Activated naive CD4-positive, alpha-beta T cell treated with anti-CD3 and anti-CD28 coated beads for 36 hours (primary cell): ENCODE measurements at regions not wholly inside any gene's neighbourhood (a gene's known extent, or its start where the extent isn't known, plus 50 kb on each side); places are given as distances from the start of the nearest gene placed in this dataset.

ENCODE experiments used
- CTCF ChIA-PET: fragments of 350-600 bp; sonication (Branson Sonifier 250); formaldehyde crosslinking; loops from one replicate; lab custom pipeline; 2021; ENCODE audit warnings: antibody characterized with exemption; lab: Charles Lee
- DNase-seq: peaks from one replicate; pipeline ENCODE4 v3.0.0-alpha.2; 2020
- H3K27ac Mint-ChIP-seq: one replicate; pipeline ENCODE4 v1.8.0; 2021; ENCODE audit warnings: mild to moderate bottlenecking, mixed read lengths
- H3K27me3 Mint-ChIP-seq: one replicate; pipeline ENCODE4 v1.8.0; 2021; ENCODE audit warnings: low read depth, mixed read lengths
- H3K36me3 Mint-ChIP-seq: one replicate; pipeline ENCODE4 v1.8.0; 2021; ENCODE audit warnings: low read depth, mixed read lengths
- H3K4me1 Mint-ChIP-seq: one replicate; pipeline ENCODE4 v1.8.0; 2021; ENCODE audit warnings: low read depth, mixed read lengths
- H3K4me3 Mint-ChIP-seq: one replicate; pipeline ENCODE4 v1.8.0; 2021; ENCODE audit warnings: mild to moderate bottlenecking, moderate library complexity, mixed read lengths
- H3K9me3 Mint-ChIP-seq: one replicate; pipeline ENCODE4 v1.8.0; 2021; ENCODE audit warnings: mixed read lengths
- intact Hi-C: fragments of 100-400 bp; cut with micrococcal nuclease; formaldehyde crosslinking; loops from one replicate; pipeline ENCODE4 v1.15.1; 2023

- CTCF ChIA-PET = interaction anchor here (0.7 kb wide), 1 partner anchor 27 kb away, joined by 3 read pairs; no protein-coding TSS in a partner anchor
- intact Hi-C loops = no loop called here
- no peak for DNase-seq
- Mint-ChIP-seq H3K36me3 (no peaks in the 10 kb centered on the region), H3K9me3 (no peaks in the 10 kb centered on the region), H3K27me3 (no peaks in the 10 kb centered on the region), H3K27ac (no peak overlapping the region), H3K4me3 (no peak overlapping the region), H3K4me1 (no peaks in the 10 kb centered on the region)
Measured at GRCh38 chr2:59947917-59948541, 605.4 kb downstream of the BCL11A start.

DNA sequence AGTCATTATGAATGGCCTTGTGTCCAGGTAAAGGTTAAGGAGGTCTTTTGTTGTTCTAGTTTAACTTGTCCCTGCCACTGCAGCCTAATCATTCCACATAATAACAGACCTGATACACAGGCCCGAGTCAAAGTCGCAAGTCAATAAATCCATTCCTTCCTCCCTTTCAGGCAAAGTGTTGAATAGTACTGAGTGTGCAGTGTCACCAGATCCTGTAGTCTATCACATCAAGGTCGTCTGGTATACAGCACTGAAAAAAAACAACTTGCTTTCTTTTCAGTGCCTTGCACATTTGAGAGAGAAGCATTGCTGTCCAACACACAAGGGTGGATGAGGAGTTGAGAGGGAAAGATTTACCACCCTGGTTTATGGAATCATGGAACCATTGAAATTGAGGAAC, 606.2 kb downstream of the BCL11A start:
- CTCF ChIA-PET = no interaction called here
- Mint-ChIP-seq H3K4me1 (no peaks in the 10 kb centered on the region), H3K36me3 (no peaks in the 10 kb centered on the region), H3K27me3 (no peaks in the 10 kb centered on the region), H3K4me3 (no peak overlapping the region), H3K9me3 (no peaks in the 10 kb centered on the region), H3K27ac (no peak overlapping the region)
- intact Hi-C loops = no loop called here
- DNase-seq = no peak

- Mint-ChIP-seq H3K36me3 (no peaks in the 10 kb centered on the region), H3K4me1 (no peaks in the 10 kb centered on the region), H3K27ac (no peak overlapping the region), H3K9me3 (no peaks in the 10 kb centered on the region), H3K27me3 (no peaks in the 10 kb centered on the region), H3K4me3 (no peak overlapping the region)
- CTCF ChIA-PET = no interaction called here
- intact Hi-C loops = no loop called here
- no peak for DNase-seq
Measured at GRCh38 chr2:59939236-59939635, 614.2 kb downstream of the BCL11A start.

GRCh38 chr2:59938181-59938580, 615.3 kb downstream of the BCL11A start:
- no peaks in the 10 kb centered on the region for H3K4me1 Mint-ChIP-seq
- CTCF ChIA-PET = interaction anchor here (0.7 kb wide), 2 partner anchors 12 to 204 kb away, joined by 3 to 5 read pairs; no protein-coding TSS in a partner anchor
- H3K9me3 Mint-ChIP-seq = no peaks in the 10 kb centered on the region
- H3K27ac Mint-ChIP-seq = no peak overlapping the region
- DNase-seq = no peak
- H3K27me3 Mint-ChIP-seq = no peaks in the 10 kb centered on the region
- intact Hi-C loops = no loop called here
- no peak overlapping the region for H3K4me3 Mint-ChIP-seq
- no peaks in the 10 kb centered on the region for H3K36me3 Mint-ChIP-seq

GRCh38 chr2:59936048-59936447, 617.4 kb downstream of the BCL11A start:
- no peaks in the 10 kb centered on the region for H3K9me3 Mint-ChIP-seq

GRCh38 chr2:59935005-59935404, 618.4 kb downstream of the BCL11A start:
- H3K36me3 Mint-ChIP-seq = no peaks in the 10 kb centered on the region
- no peaks in the 10 kb centered on the region for H3K4me1 Mint-ChIP-seq
- no peak overlapping the region for H3K27ac Mint-ChIP-seq
- CTCF ChIA-PET = no interaction called here
- H3K9me3 Mint-ChIP-seq = no peaks in the 10 kb centered on the region
- H3K27me3 Mint-ChIP-seq = no peaks in the 10 kb centered on the region
- no peak for DNase-seq
- H3K4me3 Mint-ChIP-seq = no peak overlapping the region
- intact Hi-C loops = no loop called here

More at GRCh38 chr2:59936048-59936447, 617.4 kb downstream of the BCL11A start:
- H3K4me1 Mint-ChIP-seq = no peaks in the 10 kb centered on the region
- H3K4me3 Mint-ChIP-seq = no peak overlapping the region
- no peaks in the 10 kb centered on the region for H3K36me3 Mint-ChIP-seq
- CTCF ChIA-PET = no interaction called here
- no peaks in the 10 kb centered on the region for H3K27me3 Mint-ChIP-seq
- H3K27ac Mint-ChIP-seq = no peak overlapping the region
- DNase-seq = no peak
- intact Hi-C loops = no loop called here

- Mint-ChIP-seq H3K36me3 (no peaks in the 10 kb centered on the region), H3K4me1 (no peaks in the 10 kb centered on the region), H3K27ac (no peak overlapping the region), H3K4me3 (no peak overlapping the region), H3K27me3 (no peaks in the 10 kb centered on the region), H3K9me3 (no peaks in the 10 kb centered on the region)
- intact Hi-C loops = no loop called here
- DNase-seq = no peak
- CTCF ChIA-PET = no interaction called here
Measured at GRCh38 chr2:59933948-59934347, 619.5 kb downstream of the BCL11A start.

DNA sequence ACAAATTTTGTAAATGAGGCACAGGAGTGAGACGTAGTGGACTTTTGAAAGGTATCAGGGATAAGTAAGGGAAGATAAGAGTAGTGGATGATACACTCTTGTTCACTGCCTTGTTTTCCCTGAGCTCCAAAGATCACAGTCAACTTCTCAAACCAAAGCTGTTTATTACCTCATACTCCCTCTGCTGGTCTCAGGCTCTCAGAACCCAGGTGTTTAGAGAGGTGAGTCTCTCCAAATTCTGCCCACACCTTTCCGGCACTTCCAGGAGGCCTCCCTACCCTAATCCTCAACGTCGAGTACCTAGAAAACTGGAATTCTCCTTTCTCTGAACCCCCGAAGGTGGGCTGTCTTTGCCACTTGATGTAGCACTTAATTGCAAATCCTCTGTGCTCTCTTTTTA, 621.1 kb downstream of the BCL11A start:
- H3K27ac Mint-ChIP-seq = no peak overlapping the region
- CTCF ChIA-PET = no interaction called here
- DNase-seq = no peak
- H3K4me3 Mint-ChIP-seq = no peak overlapping the region
- no peaks in the 10 kb centered on the region for H3K27me3 Mint-ChIP-seq
- intact Hi-C loops = no loop called here
- H3K36me3 Mint-ChIP-seq = no peaks in the 10 kb centered on the region
- H3K9me3 Mint-ChIP-seq = no peaks in the 10 kb centered on the region
- no peaks in the 10 kb centered on the region for H3K4me1 Mint-ChIP-seq

DNA sequence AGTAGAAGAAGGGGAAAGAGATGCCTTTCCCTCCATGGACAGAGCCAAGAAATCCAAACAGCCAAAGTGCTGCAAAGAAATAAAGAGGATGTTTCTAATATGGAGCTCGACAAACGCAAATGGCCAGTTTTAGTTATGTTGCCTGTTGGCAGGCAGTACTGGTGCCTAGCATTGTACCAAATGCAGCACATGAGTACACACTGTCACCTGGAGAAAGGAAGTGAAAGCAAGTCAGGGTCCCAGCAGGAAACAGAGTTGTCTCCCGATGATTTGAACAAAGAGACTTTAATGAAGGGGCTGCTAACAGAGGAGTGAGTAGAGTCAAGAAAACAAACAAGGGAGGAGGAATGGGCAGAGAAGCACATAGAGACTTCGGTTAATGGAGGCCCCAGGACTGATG, 623.0 kb downstream of the BCL11A start:
- no peaks in the 10 kb centered on the region for H3K36me3 Mint-ChIP-seq
- intact Hi-C loops = no loop called here
- H3K9me3 Mint-ChIP-seq = no peaks in the 10 kb centered on the region
- DNase-seq = no peak
- H3K4me3 Mint-ChIP-seq = no peak overlapping the region
- no peaks in the 10 kb centered on the region for H3K27me3 Mint-ChIP-seq
- H3K4me1 Mint-ChIP-seq = no peaks in the 10 kb centered on the region
- CTCF ChIA-PET = no interaction called here
- H3K27ac Mint-ChIP-seq = no peak overlapping the region

GRCh38 chr2:59926731-59927130, 626.7 kb downstream of the BCL11A start:
- intact Hi-C loops = no loop called here
- H3K27ac Mint-ChIP-seq = no peak overlapping the region
- H3K27me3 Mint-ChIP-seq = no peaks in the 10 kb centered on the region
- H3K9me3 Mint-ChIP-seq = no peaks in the 10 kb centered on the region
- H3K4me1 Mint-ChIP-seq = no peaks in the 10 kb centered on the region
- DNase-seq = no peak
- no peak overlapping the region for H3K4me3 Mint-ChIP-seq
- CTCF ChIA-PET = interaction anchor here (0.5 kb wide), 1 partner anchor 12 kb away, joined by 3 read pairs; no protein-coding TSS in a partner anchor
- H3K36me3 Mint-ChIP-seq = no peaks in the 10 kb centered on the region

GRCh38 chr2:59925321-59925720, 628.1 kb downstream of the BCL11A start:
- CTCF ChIA-PET = no interaction called here
- no peaks in the 10 kb centered on the region for H3K27me3 Mint-ChIP-seq
- intact Hi-C loops = no loop called here
- H3K9me3 Mint-ChIP-seq = no peaks in the 10 kb centered on the region
- H3K4me3 Mint-ChIP-seq = no peak overlapping the region
- DNase-seq = no peak
- H3K36me3 Mint-ChIP-seq = no peaks in the 10 kb centered on the region
- H3K27ac Mint-ChIP-seq = no peak overlapping the region
- peaks cover 2% of the 10 kb centered on the region for H3K4me1 Mint-ChIP-seq

- peaks cover 9% of the 10 kb centered on the region for H3K4me1 Mint-ChIP-seq
- no peaks in the 10 kb centered on the region for H3K9me3 Mint-ChIP-seq
Measured at GRCh38 chr2:59924346-59924745, 629.1 kb downstream of the BCL11A start.

DNA sequence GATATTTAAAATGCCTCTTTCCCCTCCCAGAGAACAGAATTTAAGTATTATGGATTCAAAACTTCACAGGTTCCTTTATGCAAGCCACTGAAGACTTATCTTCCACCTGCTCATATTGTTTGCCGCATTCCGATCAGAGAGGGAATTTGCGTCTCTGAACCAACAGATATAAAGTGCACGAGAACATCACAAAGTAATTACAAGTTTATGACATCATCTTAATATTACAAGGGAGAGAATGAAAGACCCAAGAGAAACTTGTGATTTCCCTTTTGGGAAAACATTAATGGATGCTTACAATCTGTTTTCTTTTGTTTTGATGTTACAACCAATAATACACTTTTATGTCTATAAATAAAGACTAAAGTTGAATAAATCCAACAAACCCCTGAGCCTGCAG, 631.0 kb downstream of the BCL11A start:
- Mint-ChIP-seq H3K4me3 (no peak overlapping the region), H3K27ac (no peak overlapping the region), H3K9me3 (no peaks in the 10 kb centered on the region), H3K4me1 (peaks cover 9% of the 10 kb centered on the region), H3K27me3 (no peaks in the 10 kb centered on the region), H3K36me3 (no peaks in the 10 kb centered on the region)
- DNase-seq = no peak
- CTCF ChIA-PET = no interaction called here
- intact Hi-C loops = no loop called here

More at GRCh38 chr2:59924346-59924745, 629.1 kb downstream of the BCL11A start:
- no peak for DNase-seq
- CTCF ChIA-PET = interaction anchor here (0.7 kb wide), 1 partner anchor 1384 kb away, joined by 3 read pairs; no protein-coding TSS in a partner anchor
- no peaks in the 10 kb centered on the region for H3K27me3 Mint-ChIP-seq
- H3K27ac Mint-ChIP-seq = no peak overlapping the region
- H3K36me3 Mint-ChIP-seq = no peaks in the 10 kb centered on the region
- H3K4me3 Mint-ChIP-seq = no peak overlapping the region
- intact Hi-C loops = no loop called here
